Lower leg skin (tissue), 3 donors: ENCODE measurements at regions not wholly inside any gene's neighbourhood (a gene's known extent, or its start where the extent isn't known, plus 50 kb on each side); places are given as distances from the start of the nearest gene placed in this dataset.

ENCODE experiments used
- POLR2A ChIP-seq, 2 donors: fragments of 450-650 bp; IDR thresholded peaks; one replicate each; pipeline ENCODE4 v1.6.1; 2016 to 2017; ENCODE audit warnings: antibody characterized with exemption in 2 of 2, mild to moderate bottlenecking in 1 of 2, moderate library complexity in 1 of 2
- TF ChIP-seq, protein P1 (sequence below), 3 donors: fragments of 450-650 bp; IDR thresholded peaks; one replicate each; pipeline ENCODE4 v1.5.1; 2016; ENCODE audit warnings: antibody characterized with exemption in 3 of 3, mild to moderate bottlenecking in 3 of 3, moderate library complexity in 2 of 3

DNA sequence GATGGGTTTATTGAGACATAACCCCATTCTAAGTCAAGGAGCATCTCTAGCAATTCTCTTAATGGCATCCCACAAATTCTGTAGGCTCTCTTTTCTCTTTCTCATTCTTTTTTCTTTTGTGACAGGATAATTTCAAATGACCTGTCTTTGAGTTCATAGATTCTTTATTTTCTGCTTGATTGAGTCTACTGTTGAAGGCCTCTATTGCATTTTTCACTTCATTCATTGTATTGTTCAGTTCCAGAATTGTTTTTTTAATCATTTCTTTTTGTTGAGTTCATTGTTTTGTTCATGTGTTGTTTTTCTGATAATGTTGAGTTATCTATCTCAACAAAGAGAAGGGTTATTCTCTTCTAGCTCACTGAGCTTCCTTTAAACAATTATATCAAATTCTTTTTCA lies 144.7 kb upstream of the IL12B start:
- no peak for TF ChIP-seq POLR2A (IDR thresholded peaks at IDR 0.05)
- TF ChIP-seq, protein P1, sequence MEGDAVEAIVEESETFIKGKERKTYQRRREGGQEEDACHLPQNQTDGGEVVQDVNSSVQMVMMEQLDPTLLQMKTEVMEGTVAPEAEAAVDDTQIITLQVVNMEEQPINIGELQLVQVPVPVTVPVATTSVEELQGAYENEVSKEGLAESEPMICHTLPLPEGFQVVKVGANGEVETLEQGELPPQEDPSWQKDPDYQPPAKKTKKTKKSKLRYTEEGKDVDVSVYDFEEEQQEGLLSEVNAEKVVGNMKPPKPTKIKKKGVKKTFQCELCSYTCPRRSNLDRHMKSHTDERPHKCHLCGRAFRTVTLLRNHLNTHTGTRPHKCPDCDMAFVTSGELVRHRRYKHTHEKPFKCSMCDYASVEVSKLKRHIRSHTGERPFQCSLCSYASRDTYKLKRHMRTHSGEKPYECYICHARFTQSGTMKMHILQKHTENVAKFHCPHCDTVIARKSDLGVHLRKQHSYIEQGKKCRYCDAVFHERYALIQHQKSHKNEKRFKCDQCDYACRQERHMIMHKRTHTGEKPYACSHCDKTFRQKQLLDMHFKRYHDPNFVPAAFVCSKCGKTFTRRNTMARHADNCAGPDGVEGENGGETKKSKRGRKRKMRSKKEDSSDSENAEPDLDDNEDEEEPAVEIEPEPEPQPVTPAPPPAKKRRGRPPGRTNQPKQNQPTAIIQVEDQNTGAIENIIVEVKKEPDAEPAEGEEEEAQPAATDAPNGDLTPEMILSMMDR (IDR thresholded peaks at IDR 0.05), result no peak
